Right hindlimb (tissue), 1 donor: ENCODE measurements at regions not wholly inside any gene's neighbourhood (a gene's known extent, or its start where the extent isn't known, plus 50 kb on each side); places are given as distances from the start of the nearest gene placed in this dataset.

Experiments used
- DNase-seq: peaks from one replicate; pipeline ENCODE4 v3.0.0-alpha.2; 2018

DNA sequence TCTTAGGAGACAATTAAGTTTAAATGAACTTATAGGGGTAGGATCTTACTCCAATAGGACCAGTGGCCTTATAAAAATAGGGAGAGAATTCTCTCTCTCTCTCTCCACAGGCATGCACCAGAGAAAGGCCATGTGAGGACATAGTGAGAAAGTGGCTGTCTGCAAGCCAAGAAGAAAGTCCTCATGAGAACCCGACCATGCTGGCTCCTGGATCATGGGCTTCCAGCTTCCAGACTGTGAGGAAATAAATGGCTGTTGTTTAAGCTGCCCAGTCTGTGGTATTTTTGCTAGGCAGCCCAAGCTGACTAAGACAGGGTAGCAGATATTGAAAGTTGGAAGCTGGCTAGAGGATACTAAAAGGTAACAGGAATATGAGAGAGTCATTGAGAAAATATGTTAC lies 454.0 kb downstream of the NBAS start:
- no peak for DNase-seq

DNA sequence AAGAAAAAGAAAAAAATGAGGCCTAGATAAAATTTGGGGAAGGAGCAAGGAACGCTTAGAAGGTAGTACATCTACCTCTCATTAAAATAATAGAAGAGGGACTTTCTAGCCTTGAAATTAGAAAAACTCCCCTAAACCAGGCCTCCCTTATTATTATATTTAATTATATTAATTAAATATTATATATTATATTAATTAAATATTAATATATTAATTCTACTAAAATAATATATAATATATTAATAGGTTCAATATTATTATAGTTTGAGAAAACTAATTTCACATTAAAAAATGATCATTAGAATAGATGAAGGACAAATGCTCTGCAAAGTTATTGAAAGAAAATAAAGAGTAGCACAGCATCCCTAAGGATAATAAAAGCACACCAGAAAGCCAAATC lies 449.4 kb downstream of the NBAS start:
- no peak for DNase-seq

DNA sequence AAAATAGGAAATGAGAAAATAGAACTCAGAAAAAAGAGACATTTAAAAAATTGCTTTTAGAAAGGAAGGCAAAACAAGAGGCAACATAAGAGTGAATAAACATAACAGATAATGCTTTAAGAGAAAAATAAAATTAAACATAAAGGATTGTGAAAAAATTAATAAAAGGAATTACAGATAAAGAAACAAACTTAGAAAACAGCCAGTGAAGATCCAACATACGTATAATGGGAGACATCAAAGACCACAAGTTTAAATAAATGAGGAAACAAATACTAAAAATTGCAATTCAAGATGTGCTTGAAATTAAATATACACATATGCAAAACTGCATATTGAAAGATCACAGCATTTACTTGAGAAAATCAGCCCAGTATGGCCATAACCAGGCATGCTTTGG lies 448.9 kb downstream of the NBAS start:
- DNase-seq: no peak

DNA sequence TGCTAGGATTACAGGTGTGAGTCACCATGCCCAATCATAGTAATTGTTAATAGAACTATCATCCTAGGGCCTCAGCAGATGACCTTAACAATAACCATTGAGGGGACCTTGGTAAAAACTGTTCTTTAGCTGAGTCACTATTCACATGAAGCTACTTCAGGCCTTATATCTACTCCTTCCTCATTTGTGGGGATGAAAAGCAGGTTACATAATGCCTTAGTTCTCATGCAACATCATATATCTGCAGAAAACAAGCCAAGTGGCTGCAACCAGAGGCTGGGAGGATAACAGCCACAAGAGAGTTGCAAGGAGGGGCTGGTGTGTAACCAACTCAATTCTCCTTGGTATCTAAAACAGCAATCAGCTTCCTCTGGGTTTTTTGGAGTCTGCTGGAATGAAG lies 445.4 kb downstream of the NBAS start:
- DNase-seq: no peak

DNA sequence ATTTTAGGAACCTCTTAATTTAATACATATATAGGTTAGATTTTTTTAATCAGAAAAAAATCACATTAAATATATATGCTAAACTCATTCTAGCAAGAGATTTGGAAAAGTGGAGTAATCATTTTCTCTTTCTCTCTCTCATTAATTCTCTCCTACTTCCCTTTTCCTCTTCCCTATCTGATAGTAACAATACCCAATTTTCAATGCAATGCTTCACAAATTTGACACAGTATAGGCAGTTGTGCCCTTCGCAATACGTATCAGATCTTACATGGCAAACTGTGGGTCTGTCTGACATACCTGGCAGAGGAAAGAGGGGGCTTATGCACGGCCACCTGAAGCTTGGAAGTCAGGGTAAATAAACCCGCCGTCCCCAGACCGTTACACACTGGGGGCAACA lies 444.3 kb downstream of the NBAS start:
- DNase-seq: no peak
